Muscle of leg (tissue), 3 donors: ENCODE measurements at regions not wholly inside any gene's neighbourhood (a gene's known extent, or its start where the extent isn't known, plus 50 kb on each side); places are given as distances from the start of the nearest gene placed in this dataset.

Experiments
- DNase-seq: peaks from one replicate; pipeline ENCODE4 v3.0.0; 2013
- H3K27ac ChIP-seq: one replicate; pipeline ENCODE4 v1.5.1; 2013; ENCODE audit warnings: mild to moderate bottlenecking, low read length, control low read depth
- H3K27me3 ChIP-seq: one replicate; pipeline ENCODE4 v1.6.1; 2013; ENCODE audit warnings: low read length; ENCODE audit not compliant: control insufficient read depth, insufficient read depth
- H3K36me3 ChIP-seq: one replicate; pipeline ENCODE4 v1.6.1; 2013; ENCODE audit warnings: low read length; ENCODE audit not compliant: control insufficient read depth, insufficient read depth
- H3K4me1 ChIP-seq: one replicate; pipeline ENCODE4 v1.6.1; 2013; ENCODE audit warnings: low read length; ENCODE audit not compliant: control insufficient read depth, insufficient read depth
- H3K4me3 ChIP-seq: one replicate; pipeline ENCODE4 v1.5.1; 2013; ENCODE audit warnings: low read length, control low read depth
- H3K9me3 ChIP-seq: replicated peaks from 2 replicates; pipeline ENCODE4 v1.6.1; 2013; ENCODE audit warnings: low read depth, low read length; ENCODE audit not compliant: control insufficient read depth
- WGBS: methylation state at CpG from one replicate; pipeline ENCODE4 v1.1.5; 2013; ENCODE audit warnings: missing lambda C conversion rate; ENCODE audit not compliant: insufficient coverage; 5-methylcytosine and 5-hydroxymethylcytosine counted together

- H3K4me1 ChIP-seq, result no peaks in the 10 kb centered on the region
- no peak overlapping the region for H3K27ac ChIP-seq
- no peak overlapping the region for H3K4me3 ChIP-seq
- no peaks in the 10 kb centered on the region for H3K36me3 ChIP-seq
- H3K27me3 ChIP-seq, result no peaks in the 10 kb centered on the region
- 83% methylated on average over 1 of the region's 2 CpGs for WGBS
- H3K9me3 ChIP-seq, result no peaks in the 10 kb centered on the region
- no peak for DNase-seq
Observed at GRCh38 chr21:25025596-25025995, 581.7 kb downstream of the MRPL39 start.

DNA sequence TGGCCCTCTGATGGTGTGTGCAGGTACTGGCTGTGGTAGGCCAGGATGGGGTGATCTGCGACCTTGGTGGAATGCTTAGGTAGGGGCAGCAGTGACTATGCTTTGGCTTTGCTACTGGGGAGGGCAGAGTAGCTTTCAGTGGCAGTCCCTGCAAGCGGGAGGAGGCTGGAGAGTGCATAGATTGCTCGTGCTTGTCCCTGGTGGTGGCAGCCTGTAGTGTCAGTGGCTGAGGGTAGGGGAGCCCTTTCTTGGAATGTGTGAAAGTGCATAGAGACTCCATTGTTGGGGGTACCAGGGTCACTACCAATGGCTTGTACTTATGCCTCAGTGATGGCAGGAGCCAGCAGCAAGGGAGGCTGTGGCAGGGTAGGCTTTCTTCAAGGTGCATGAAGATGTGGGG lies 582.6 kb downstream of the MRPL39 start:
- Histone ChIP-seq H3K9me3 (no peaks in the 10 kb centered on the region), H3K27ac (no peak overlapping the region), H3K4me1 (no peaks in the 10 kb centered on the region), H3K4me3 (no peak overlapping the region), H3K27me3 (no peaks in the 10 kb centered on the region), H3K36me3 (no peaks in the 10 kb centered on the region)
- DNase-seq, result no peak
- WGBS, result 88% methylated on average over 3 of the region's 3 CpGs

GRCh38 chr21:25005388-25005787 lies 601.9 kb downstream of the MRPL39 start:
- no peak overlapping the region for H3K4me3 ChIP-seq
- no peak overlapping the region for H3K27ac ChIP-seq
- H3K36me3 ChIP-seq, result no peaks in the 10 kb centered on the region
- no peak for DNase-seq
- no peaks in the 10 kb centered on the region for H3K27me3 ChIP-seq
- H3K4me1 ChIP-seq, result no peaks in the 10 kb centered on the region
- H3K9me3 ChIP-seq, result peaks cover 4% of the 10 kb centered on the region
- WGBS, result 89% methylated on average over 4 of the region's 7 CpGs

DNA sequence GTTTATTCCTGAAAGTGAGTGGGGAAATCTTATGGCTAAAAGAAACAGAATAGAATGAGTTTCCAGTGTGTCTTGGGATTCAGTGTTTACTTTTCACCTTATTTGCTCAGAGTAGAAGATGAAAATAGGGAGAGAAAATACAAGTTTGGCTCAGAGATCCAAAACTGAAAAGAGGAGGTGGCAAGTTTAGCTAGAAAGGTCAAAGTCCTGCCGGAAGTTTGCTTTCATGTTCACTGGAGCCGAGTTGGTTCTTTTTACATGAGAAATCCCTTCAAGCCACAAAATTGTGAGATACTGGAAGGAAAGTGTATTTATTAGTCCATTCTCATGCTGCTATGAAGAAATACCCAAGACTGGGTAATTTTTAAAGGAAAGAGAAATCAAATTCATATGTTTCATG lies 604.6 kb downstream of the MRPL39 start:
- no peaks in the 10 kb centered on the region for H3K4me1 ChIP-seq
- no peak overlapping the region for H3K4me3 ChIP-seq
- no peaks in the 10 kb centered on the region for H3K36me3 ChIP-seq
- WGBS, result 100% methylated on average over 1 of the region's 2 CpGs
- no peaks in the 10 kb centered on the region for H3K27me3 ChIP-seq
- DNase-seq, result no peak
- H3K9me3 ChIP-seq, result peaks cover 4% of the 10 kb centered on the region
- no peak overlapping the region for H3K27ac ChIP-seq

GRCh38 chr21:24995216-24995615 lies 612.1 kb downstream of the MRPL39 start:
- Histone ChIP-seq H3K4me1 (no peaks in the 10 kb centered on the region), H3K9me3 (no peaks in the 10 kb centered on the region), H3K36me3 (no peaks in the 10 kb centered on the region), H3K27ac (no peak overlapping the region), H3K4me3 (no peak overlapping the region), H3K27me3 (no peaks in the 10 kb centered on the region)
- DNase-seq, result peak; percentile 8
- WGBS, result no CpG with 5 or more reads among the region's 3 CpGs

GRCh38 chr21:24994717-24995116 lies 612.6 kb downstream of the MRPL39 start:
- WGBS, result no CpG with 5 or more reads among the region's 4 CpGs

GRCh38 chr21:24989516-24989915 lies 617.8 kb downstream of the MRPL39 start:
- Histone ChIP-seq H3K27ac (no peak overlapping the region), H3K27me3 (no peaks in the 10 kb centered on the region), H3K9me3 (no peaks in the 10 kb centered on the region), H3K36me3 (no peaks in the 10 kb centered on the region), H3K4me3 (no peak overlapping the region), H3K4me1 (no peaks in the 10 kb centered on the region)
- no peak for DNase-seq

More at GRCh38 chr21:24994717-24995116, 612.6 kb downstream of the MRPL39 start:
- Histone ChIP-seq H3K36me3 (no peaks in the 10 kb centered on the region), H3K4me3 (no peak overlapping the region), H3K27ac (no peak overlapping the region), H3K4me1 (no peaks in the 10 kb centered on the region), H3K9me3 (no peaks in the 10 kb centered on the region), H3K27me3 (no peaks in the 10 kb centered on the region)
- no peak for DNase-seq

GRCh38 chr21:24988941-24989340 lies 618.3 kb downstream of the MRPL39 start:
- H3K27ac ChIP-seq, result no peak overlapping the region
- WGBS, result 81% methylated on average over 7 of the region's 8 CpGs
- DNase-seq, result no peak

GRCh38 chr21:24976238-24976637 lies 631.0 kb downstream of the MRPL39 start:
- H3K9me3 ChIP-seq, result no peaks in the 10 kb centered on the region
- H3K4me1 ChIP-seq, result no peaks in the 10 kb centered on the region
- H3K36me3 ChIP-seq, result no peaks in the 10 kb centered on the region
- DNase-seq, result no peak
- no peak overlapping the region for H3K27ac ChIP-seq
- no CpG with 5 or more reads among the region's 1 CpG for WGBS
- no peak overlapping the region for H3K4me3 ChIP-seq
- no peaks in the 10 kb centered on the region for H3K27me3 ChIP-seq

More at GRCh38 chr21:24988941-24989340, 618.3 kb downstream of the MRPL39 start:
- Histone ChIP-seq H3K27me3 (no peaks in the 10 kb centered on the region), H3K9me3 (no peaks in the 10 kb centered on the region), H3K4me3 (no peak overlapping the region), H3K4me1 (no peaks in the 10 kb centered on the region), H3K36me3 (no peaks in the 10 kb centered on the region)

GRCh38 chr21:24969068-24969467 lies 638.2 kb downstream of the MRPL39 start:
- Histone ChIP-seq H3K27me3 (no peaks in the 10 kb centered on the region), H3K4me1 (no peaks in the 10 kb centered on the region), H3K9me3 (no peaks in the 10 kb centered on the region), H3K27ac (no peak overlapping the region), H3K36me3 (no peaks in the 10 kb centered on the region), H3K4me3 (no peak overlapping the region)
- no peak for DNase-seq
- WGBS, result no CpG with 5 or more reads among the region's 1 CpG

DNA sequence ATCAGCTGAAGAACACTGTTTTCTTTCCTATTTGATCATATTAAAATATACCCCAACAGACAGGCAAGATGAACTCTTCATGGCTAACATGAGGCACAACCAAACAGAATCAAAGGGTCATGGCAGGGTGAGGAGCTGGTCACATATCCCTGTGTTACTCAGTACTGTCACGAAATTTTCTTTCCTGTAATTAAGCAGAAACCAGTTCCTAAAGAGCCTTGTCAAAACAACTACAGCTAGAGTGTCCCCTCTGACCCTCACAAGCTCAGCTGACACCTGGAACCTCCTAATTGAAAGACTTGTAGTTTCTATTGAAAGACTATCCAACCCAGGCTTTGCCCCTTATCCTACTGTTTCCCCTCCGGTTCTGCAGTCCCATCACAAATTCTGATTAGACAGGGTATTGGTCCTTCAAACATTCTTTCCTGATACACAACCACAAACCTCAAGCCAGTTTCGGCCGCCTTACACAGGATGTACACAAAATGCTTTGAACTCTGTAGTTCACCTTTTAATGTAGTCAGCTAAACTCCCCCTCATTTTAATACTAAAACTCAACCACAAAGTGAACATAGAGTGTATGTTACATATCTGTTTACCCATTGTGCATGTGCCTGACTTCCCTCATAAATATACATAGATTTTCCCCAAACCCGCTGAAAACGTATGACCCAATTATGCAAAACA lies 651.9 kb downstream of the MRPL39 start:
- 62% methylated on average over 4 of the region's 6 CpGs for WGBS
- no peak overlapping the region for H3K27ac ChIP-seq

More for the DNA sequence above, 651.9 kb downstream of the MRPL39 start:
- Histone ChIP-seq H3K36me3 (no peaks in the 10 kb centered on the region), H3K27me3 (no peaks in the 10 kb centered on the region), H3K9me3 (no peaks in the 10 kb centered on the region), H3K4me3 (no peak overlapping the region), H3K4me1 (no peaks in the 10 kb centered on the region)
- DNase-seq, result no peak
